DMS79 treated with DMSO at 0.1 percent for 48 hours (cell line): ENCODE measurements at regions not wholly inside any gene's neighbourhood (a gene's known extent, or its start where the extent isn't known, plus 50 kb on each side); places are given as distances from the start of the nearest gene placed in this dataset.

Source experiments
- DNase-seq: peaks from one replicate; lab custom pipeline; 2025; lab: John Stamatoyannopoulos, UW

- no peak for DNase-seq
These were observed 318.6 kb upstream of the CD180 start for GRCh38 chr5:67515020-67515689.

GRCh38 chr5:67512758-67513157, 316.2 kb upstream of the CD180 start:
- no peak for DNase-seq

GRCh38 chr5:67511911-67512310, 315.3 kb upstream of the CD180 start:
- no peak for DNase-seq

GRCh38 chr5:67510204-67510603, 313.6 kb upstream of the CD180 start:
- no peak for DNase-seq

- no peak for DNase-seq
These were observed 313.0 kb upstream of the CD180 start for GRCh38 chr5:67509402-67510186.

- DNase-seq = no peak
These were observed 309.6 kb upstream of the CD180 start for GRCh38 chr5:67506241-67506640.

- DNase-seq = no peak
These were observed 306.4 kb upstream of the CD180 start for GRCh38 chr5:67502951-67503350.

GRCh38 chr5:67496051-67496450, 299.5 kb upstream of the CD180 start:
- no peak for DNase-seq

GRCh38 chr5:67495072-67495471, 298.5 kb upstream of the CD180 start:
- no peak for DNase-seq

GRCh38 chr5:67494186-67494855, 297.7 kb upstream of the CD180 start:
- DNase-seq = peak; percentile 15

GRCh38 chr5:67493676-67494075, 297.1 kb upstream of the CD180 start:
- no peak for DNase-seq

GRCh38 chr5:67490543-67491321, 294.1 kb upstream of the CD180 start:
- DNase-seq = no peak

- DNase-seq = no peak
These were observed 292.3 kb upstream of the CD180 start for GRCh38 chr5:67488885-67489284.

- DNase-seq = no peak
These were observed 291.3 kb upstream of the CD180 start for GRCh38 chr5:67487862-67488261.

- DNase-seq = no peak
These were observed 286.9 kb upstream of the CD180 start for GRCh38 chr5:67483453-67484030.

GRCh38 chr5:67481362-67481761, 284.8 kb upstream of the CD180 start:
- no peak for DNase-seq

- no peak for DNase-seq
These were observed 281.7 kb upstream of the CD180 start for GRCh38 chr5:67478337-67478736.

- no peak for DNase-seq
These were observed 280.4 kb upstream of the CD180 start for GRCh38 chr5:67476995-67477394.

GRCh38 chr5:67476531-67476930, 279.9 kb upstream of the CD180 start:
- DNase-seq = no peak

GRCh38 chr5:67475489-67475888, 278.9 kb upstream of the CD180 start:
- no peak for DNase-seq

GRCh38 chr5:67474597-67475238, 278.1 kb upstream of the CD180 start:
- DNase-seq = no peak
